ENCODE measurements at regions not wholly inside any gene's neighbourhood (a gene's known extent, or its start where the extent isn't known, plus 50 kb on each side); places are given as distances from the start of the nearest gene placed in this dataset.

DNA sequence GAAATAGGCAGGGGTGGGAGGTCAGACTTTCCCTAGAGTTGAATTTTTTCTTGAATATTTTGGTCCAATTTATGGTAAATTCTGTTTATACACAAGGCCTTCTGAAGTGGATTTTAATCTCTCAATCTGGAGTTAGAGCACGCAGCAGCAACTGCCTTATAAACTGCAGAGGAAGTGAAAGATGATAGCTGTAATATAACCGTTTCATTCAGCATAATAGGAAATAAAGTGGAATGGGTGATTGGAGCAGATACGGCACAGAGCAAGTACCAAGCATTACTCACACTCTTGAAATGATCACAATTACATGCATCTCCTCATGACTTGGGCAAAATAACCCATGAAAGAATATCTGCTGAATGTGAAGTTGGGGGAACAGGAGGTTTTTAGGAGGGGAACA, 106.8 kb downstream of the ARRDC4 start:
- TF ChIP-seq CTCF (IDR thresholded peaks at IDR 0.05; ENCODE audit: insufficient read depth, low read length), result no peak
- DNase-seq (ENCODE audit: low read depth), result peak; percentile 16
- no peak overlapping the region for H3K4me3 ChIP-seq (ENCODE audit: low read depth, low read length)

GRCh38 chr15:98069256-98069655, 108.8 kb downstream of the ARRDC4 start:
- H3K4me3 ChIP-seq (ENCODE audit: low read depth, low read length), result no peak overlapping the region
- DNase-seq (ENCODE audit: low read depth), result no peak
- TF ChIP-seq CTCF (IDR thresholded peaks at IDR 0.05; ENCODE audit: insufficient read depth, low read length), result no peak

DNA sequence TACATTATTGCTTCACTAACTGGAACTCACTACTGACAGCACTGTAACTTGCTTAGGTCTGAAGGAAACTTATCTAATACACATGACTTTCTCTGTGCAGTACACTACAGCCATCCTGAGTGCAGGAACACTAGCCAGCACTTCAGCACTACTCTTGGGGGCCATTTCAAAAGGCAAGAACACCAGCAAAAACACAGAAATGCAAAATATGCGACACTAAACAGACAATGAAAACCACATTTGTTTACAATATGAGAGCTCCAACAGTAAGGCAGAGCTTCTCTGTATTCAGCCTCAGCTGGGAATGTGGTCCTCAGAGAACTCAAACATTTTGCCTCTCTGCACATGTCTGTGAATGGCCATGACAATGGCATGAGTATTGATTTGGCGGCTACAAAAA, 109.6 kb downstream of the ARRDC4 start:
- no peak for TF ChIP-seq CTCF (IDR thresholded peaks at IDR 0.05; ENCODE audit: insufficient read depth, low read length)
- no peak for DNase-seq (ENCODE audit: low read depth)

GRCh38 chr15:98071786-98072185, 111.3 kb downstream of the ARRDC4 start:
- no peak for TF ChIP-seq CTCF (IDR thresholded peaks at IDR 0.05; ENCODE audit: insufficient read depth, low read length)
- no peak for DNase-seq (ENCODE audit: low read depth)
- no peak overlapping the region for H3K4me3 ChIP-seq (ENCODE audit: low read depth, low read length)

More for the DNA sequence above, 109.6 kb downstream of the ARRDC4 start:
- no peak overlapping the region for H3K4me3 ChIP-seq (ENCODE audit: low read depth, low read length)

DNA sequence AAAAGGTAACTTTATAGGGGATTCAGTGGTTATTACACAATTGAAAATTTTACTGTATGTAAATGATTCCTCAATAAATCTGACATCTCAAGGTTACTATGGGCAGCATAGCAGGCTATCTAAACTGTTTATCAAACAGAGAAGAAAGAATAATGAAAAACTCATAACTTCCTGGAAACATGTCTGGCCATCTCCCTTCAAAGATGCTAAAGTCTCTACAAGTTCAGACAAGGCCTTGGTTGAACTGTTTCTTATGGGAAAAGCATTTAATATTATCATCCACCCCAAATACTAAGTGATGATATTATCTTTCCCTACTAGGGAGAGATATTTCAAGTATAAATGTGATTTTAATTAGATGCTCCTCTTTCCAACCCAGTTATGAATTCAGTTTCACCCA, 114.9 kb downstream of the ARRDC4 start:
- no peak for TF ChIP-seq CTCF (IDR thresholded peaks at IDR 0.05; ENCODE audit: insufficient read depth, low read length)
- no peak overlapping the region for H3K4me3 ChIP-seq (ENCODE audit: low read depth, low read length)
- DNase-seq (ENCODE audit: low read depth), result no peak

DNA sequence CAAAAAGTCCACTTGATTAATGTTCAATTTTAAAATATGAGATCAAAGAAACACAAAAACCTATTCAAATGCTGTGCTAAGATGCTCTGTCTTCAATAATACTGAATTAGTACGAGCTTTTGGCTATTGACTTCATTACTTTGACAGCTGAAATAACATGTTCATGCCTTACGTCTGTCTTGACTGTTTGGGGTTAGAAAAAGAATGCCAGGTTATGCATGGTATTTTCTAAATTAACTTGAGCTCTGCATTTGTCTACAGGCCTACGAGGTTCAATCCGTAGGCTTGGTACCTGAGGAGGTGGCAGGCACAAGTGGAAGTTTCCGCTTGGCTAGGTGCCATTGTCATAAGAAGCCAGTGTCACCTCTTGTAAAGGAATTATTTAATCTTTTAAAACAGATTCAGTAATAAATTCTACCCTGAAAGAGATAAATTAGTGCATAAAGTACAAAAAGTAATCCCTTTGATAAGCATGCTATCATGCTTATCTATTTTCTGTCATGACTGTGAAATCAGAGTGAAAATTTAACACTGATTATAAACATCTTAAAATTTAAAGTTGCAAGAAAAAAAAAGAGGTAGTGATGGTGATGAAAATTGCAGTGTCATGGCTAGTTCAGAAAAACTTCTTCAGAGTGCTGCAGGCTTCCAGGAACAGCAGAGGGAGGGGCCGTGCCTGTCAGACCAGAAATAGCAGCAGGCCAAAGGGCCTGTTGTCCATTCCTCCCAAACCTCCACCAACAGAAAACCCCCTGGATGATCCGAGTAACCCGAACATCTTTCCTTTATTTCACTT, 115.7 kb downstream of the ARRDC4 start:
- TF ChIP-seq CTCF (IDR thresholded peaks at IDR 0.05; ENCODE audit: insufficient read depth, low read length), result no peak
- DNase-seq (ENCODE audit: low read depth), result peak; percentile 75
- no peak overlapping the region for H3K4me3 ChIP-seq (ENCODE audit: low read depth, low read length)

DNA sequence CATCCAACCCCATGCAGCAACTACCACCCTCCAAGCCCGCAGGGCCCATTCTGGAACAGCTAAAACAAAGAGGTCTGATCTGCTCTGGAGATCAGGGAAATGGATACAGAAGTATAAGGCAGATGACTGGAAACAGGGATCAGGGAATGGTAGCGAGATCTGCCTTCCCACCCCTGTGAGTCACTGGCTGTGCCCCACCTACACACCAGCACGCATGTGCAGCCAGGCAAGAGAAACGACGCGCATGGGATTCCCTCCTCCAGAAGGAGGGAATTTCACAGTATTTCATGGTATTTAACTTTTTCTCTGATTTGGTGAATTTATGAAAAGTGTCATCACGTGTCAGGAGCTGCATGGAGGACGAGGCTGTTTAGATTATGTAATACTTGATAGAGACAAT, 116.7 kb downstream of the ARRDC4 start:
- TF ChIP-seq CTCF (IDR thresholded peaks at IDR 0.05; ENCODE audit: insufficient read depth, low read length), result no peak
- DNase-seq (ENCODE audit: low read depth), result peak; percentile 69
- no peak overlapping the region for H3K4me3 ChIP-seq (ENCODE audit: low read depth, low read length)
